Breast epithelium (tissue), 4 donors: ENCODE measurements at regions not wholly inside any gene's neighbourhood (a gene's known extent, or its start where the extent isn't known, plus 50 kb on each side); places are given as distances from the start of the nearest gene placed in this dataset.
A peak's percentile ranks its signal among the peaks of the same experiment; 100 is the strongest.

ENCODE experiments used
- DNase-seq, 2 donors: peaks; one replicate each; pipeline ENCODE4 v3.0.0-alpha.2; 2019; ENCODE audit warnings: low spot score in 2 of 2
- H3K27ac ChIP-seq, 2 donors: fragments of 200-600 bp; sonication (generic) in 1 of 2; one replicate each; pipeline ENCODE4 v1.5.1; 2016 to 2019; ENCODE audit warnings: mild to moderate bottlenecking in 1 of 2
- H3K27me3 ChIP-seq, 2 donors: fragments of 200-600 bp; sonication (generic) in 1 of 2; one replicate each; pipeline versions ENCODE4 v1.5.1 to v1.6.0; 2017 to 2019; ENCODE audit warnings: control low read depth in 1 of 2, mild to moderate bottlenecking in 1 of 2
- H3K36me3 ChIP-seq: fragments of 200-600 bp; one replicate; pipeline ENCODE4 v1.5.1; 2019
- H3K4me1 ChIP-seq, 2 donors: fragments of 200-600 bp; sonication (generic); one replicate each; pipeline ENCODE4 v1.5.1; 2016 to 2019; ENCODE audit warnings: control low read depth in 1 of 2
- H3K4me3 ChIP-seq, 3 donors: fragments of 200-600 bp; sonication (generic); 1 replicate in 2 of 3; 2 replicates in 1 of 3; pipeline ENCODE4 v1.5.1; 2016 to 2019; ENCODE audit warnings: mild to moderate bottlenecking in 3 of 3, moderate library complexity in 2 of 3
- H3K9me3 ChIP-seq, 2 donors: fragments of 200-600 bp; sonication (generic) in 1 of 2; one replicate each; pipeline ENCODE4 v1.5.1; 2016 to 2019; ENCODE audit warnings: control low read depth in 1 of 2
- CTCF ChIP-seq, 3 donors: fragments of 450-650 bp; IDR thresholded peaks; one replicate each; pipeline ENCODE4 v1.5.1; 2016 to 2017; ENCODE audit warnings: antibody characterized with exemption in 3 of 3, mild to moderate bottlenecking in 3 of 3, moderate library complexity in 3 of 3
- POLR2A ChIP-seq: fragments of 450-650 bp; IDR thresholded peaks from one replicate; pipeline ENCODE4 v1.6.1; 2016; ENCODE audit warnings: antibody characterized with exemption, mild to moderate bottlenecking, moderate library complexity
- POLR2AphosphoS5 ChIP-seq, 3 donors: sonication (generic); formaldehyde crosslinking; IDR thresholded peaks; one replicate each; pipeline ENCODE4 v1.6.1; 2017; ENCODE audit warnings: antibody characterized with exemption in 3 of 3
- intact Hi-C: fragments of 100-400 bp; cut with DNase I; formaldehyde crosslinking; loops from one replicate; pipeline ENCODE4 v1.15.1; 2023; ENCODE audit warnings: low total_unique reads

- no peak overlapping the region for H3K4me3 ChIP-seq
- H3K4me1 ChIP-seq, result no peaks in the 10 kb centered on the region
- no peak overlapping the region for H3K27ac ChIP-seq
- no peak for DNase-seq
- H3K36me3 ChIP-seq, result no peaks in the 10 kb centered on the region
- intact Hi-C loops, result no loop called here
- H3K27me3 ChIP-seq, result no peaks in the 10 kb centered on the region
- TF ChIP-seq POLR2AphosphoS5 (IDR thresholded peaks at IDR 0.05) (no peak), POLR2A (no peak), CTCF (IDR thresholded peaks at IDR 0.05) (no peak)
- H3K9me3 ChIP-seq, result no peaks in the 10 kb centered on the region
These were observed 77.1 kb upstream of the GALNT5 start for GRCh38 chr2:157180359-157180758.

GRCh38 chr2:157181234-157181633, 76.3 kb upstream of the GALNT5 start:
- TF ChIP-seq CTCF (IDR thresholded peaks at IDR 0.05) (no peak), POLR2A (no peak), POLR2AphosphoS5 (IDR thresholded peaks at IDR 0.05) (no peak)
- Histone ChIP-seq H3K27me3 (no peaks in the 10 kb centered on the region), H3K27ac (no peak overlapping the region), H3K4me1 (no peaks in the 10 kb centered on the region), H3K36me3 (no peaks in the 10 kb centered on the region), H3K4me3 (no peak overlapping the region), H3K9me3 (no peaks in the 10 kb centered on the region)
- DNase-seq, result no peak
- intact Hi-C loops, result no loop called here

- DNase-seq, result no peak
- intact Hi-C loops, result loop anchor here (2.0 kb wide), 1 partner anchor 29 kb away; no protein-coding TSS in a partner anchor
- H3K27ac ChIP-seq, result peak overlapping the region in 1 of 2 donors; percentile 48
- no peak overlapping the region for H3K4me3 ChIP-seq
- no peaks in the 10 kb centered on the region for H3K4me1 ChIP-seq
- no peaks in the 10 kb centered on the region for H3K9me3 ChIP-seq
- H3K27me3 ChIP-seq, result no peaks in the 10 kb centered on the region
- no peaks in the 10 kb centered on the region for H3K36me3 ChIP-seq
- no peak for TF ChIP-seq POLR2AphosphoS5 (IDR thresholded peaks at IDR 0.05)
- TF ChIP-seq POLR2A, result no peak
These were observed 75.2 kb upstream of the GALNT5 start for GRCh38 chr2:157182204-157182709.

- H3K36me3 ChIP-seq, result no peaks in the 10 kb centered on the region
- no peak overlapping the region for H3K4me3 ChIP-seq
- H3K4me1 ChIP-seq, result no peaks in the 10 kb centered on the region
- DNase-seq, result no peak
- TF ChIP-seq CTCF (IDR thresholded peaks at IDR 0.05) (no peak), POLR2AphosphoS5 (IDR thresholded peaks at IDR 0.05) (no peak), POLR2A (no peak)
- no peaks in the 10 kb centered on the region for H3K27me3 ChIP-seq
- H3K9me3 ChIP-seq, result no peaks in the 10 kb centered on the region
- intact Hi-C loops, result loop anchor here (2.0 kb wide), 1 partner anchor 30 kb away; no protein-coding TSS in a partner anchor
- H3K27ac ChIP-seq, result peak overlapping the region in 1 of 2 donors; percentile 48
These were observed 74.6 kb upstream of the GALNT5 start for GRCh38 chr2:157182834-157183396.

GRCh38 chr2:157184161-157184895, 73.2 kb upstream of the GALNT5 start:
- Histone ChIP-seq H3K27me3 (no peaks in the 10 kb centered on the region), H3K4me1 (no peaks in the 10 kb centered on the region), H3K4me3 (no peak overlapping the region), H3K36me3 (no peaks in the 10 kb centered on the region), H3K27ac (no peak overlapping the region), H3K9me3 (no peaks in the 10 kb centered on the region)
- no peak for TF ChIP-seq POLR2AphosphoS5 (IDR thresholded peaks at IDR 0.05)
- TF ChIP-seq CTCF (IDR thresholded peaks at IDR 0.05), result no peak
- no peak for TF ChIP-seq POLR2A
- no peak for DNase-seq
- intact Hi-C loops, result no loop called here
